ENCODE measurements at regions not wholly inside any gene's neighbourhood (a gene's known extent, or its start where the extent isn't known, plus 50 kb on each side); places are given as distances from the start of the nearest gene placed in this dataset.

DNA sequence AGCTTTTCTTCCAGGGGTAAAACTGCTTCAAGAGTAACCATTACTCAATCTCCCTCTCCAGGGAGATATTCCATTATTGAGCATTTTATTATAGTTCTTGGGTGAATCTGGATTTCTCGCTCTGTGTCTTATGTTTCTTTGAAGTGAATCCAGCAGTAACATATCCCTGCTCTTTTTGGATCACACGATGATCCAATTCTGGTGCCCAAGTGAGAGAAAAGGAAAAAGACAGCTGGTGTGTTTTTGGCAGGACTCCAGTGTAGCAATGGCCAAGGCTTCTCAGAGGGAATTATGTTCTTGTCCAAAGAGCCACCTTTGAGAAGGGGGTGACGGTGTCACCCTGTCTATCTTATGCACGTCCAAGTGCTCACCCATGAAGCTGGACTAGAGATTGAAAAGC, 140.3 kb upstream of the ERRFI1 start:
- Mint-ChIP-seq H3K9me3 (no peaks in the 10 kb centered on the region), H3K36me3 (ENCODE audit: insufficient read depth) (peaks cover 4% of the 10 kb centered on the region), H3K27me3 (no peaks in the 10 kb centered on the region), H3K4me1 (ENCODE audit: low read depth in 2 of 2) (peaks cover 31 to 34% of the 10 kb centered on the region in 2 donors), H3K4me3 (no peak overlapping the region), H3K27ac (peak overlapping the region in 1 of 2 donors; percentile 80)
- DNase-seq = no peak
- no peak for ATAC-seq (replicated peaks)

DNA sequence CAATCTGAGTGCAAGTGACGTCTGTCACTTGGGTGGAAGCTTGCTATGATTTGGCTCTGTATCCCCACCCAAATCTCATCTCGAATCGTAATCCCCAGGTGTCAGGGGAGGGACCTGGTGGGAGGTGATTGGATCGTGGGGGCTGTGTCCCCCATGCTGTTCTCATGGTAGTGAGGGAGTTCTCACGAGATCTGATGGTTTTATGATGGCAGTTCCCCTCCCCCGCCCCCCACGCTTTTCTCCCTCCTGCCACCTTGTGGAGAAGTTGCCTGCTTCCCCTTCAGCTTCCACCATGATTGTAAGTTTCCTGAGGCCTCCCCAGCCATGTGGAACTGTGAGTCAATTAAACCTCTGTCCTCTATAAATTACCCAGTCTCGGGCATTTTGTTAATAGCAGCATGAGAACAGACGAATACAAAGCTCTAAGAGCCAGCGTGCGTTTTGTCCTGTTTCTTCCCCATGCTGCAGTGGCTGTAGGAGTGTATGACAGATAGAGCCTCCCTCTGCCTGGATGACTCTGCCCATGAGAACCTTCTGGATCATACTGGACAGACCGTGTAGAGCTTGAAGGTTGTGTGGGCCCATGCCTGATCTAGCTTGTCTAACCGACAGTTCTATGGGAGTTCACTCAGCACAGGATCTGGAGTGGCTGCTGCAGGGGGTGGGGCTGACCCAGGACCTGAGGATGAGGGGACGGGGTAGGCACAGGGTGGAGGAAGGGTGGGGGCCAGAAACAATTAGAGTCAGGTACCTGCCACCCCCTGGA, 139.7 kb upstream of the ERRFI1 start:
- no peaks in the 10 kb centered on the region for H3K27me3 Mint-ChIP-seq
- no peaks in the 10 kb centered on the region for H3K36me3 Mint-ChIP-seq (ENCODE audit: insufficient read depth)
- H3K4me3 Mint-ChIP-seq = no peak overlapping the region
- H3K4me1 Mint-ChIP-seq (ENCODE audit: low read depth in 2 of 2) = peaks cover 31% of the 10 kb centered on the region in 2 donors
- H3K27ac Mint-ChIP-seq = peak overlapping the region in 1 of 2 donors; percentile 80
- H3K9me3 Mint-ChIP-seq = no peaks in the 10 kb centered on the region
- no peak for ATAC-seq (replicated peaks)
- DNase-seq = no peak

DNA sequence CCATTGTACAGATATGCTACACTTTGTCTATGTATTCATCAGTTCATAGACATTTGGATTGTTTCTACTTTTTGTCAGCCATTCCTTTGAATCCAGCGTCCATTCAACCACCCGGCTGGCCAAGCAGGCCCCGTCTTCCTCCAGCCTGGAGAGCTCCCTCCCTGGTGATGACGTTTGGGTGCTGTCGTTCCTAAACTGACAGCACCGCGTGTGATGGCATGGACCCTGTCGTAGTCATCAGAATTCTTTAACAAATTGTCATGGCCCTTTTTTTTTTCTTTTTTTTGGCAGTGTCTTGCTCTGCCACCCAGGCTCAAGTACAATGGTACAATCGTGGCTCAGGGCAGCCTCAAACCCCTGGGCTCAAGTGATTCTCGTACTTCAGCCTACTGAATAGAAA, 138.6 kb upstream of the ERRFI1 start:
- Mint-ChIP-seq H3K9me3 (no peaks in the 10 kb centered on the region), H3K27ac (no peak overlapping the region), H3K27me3 (no peaks in the 10 kb centered on the region), H3K4me1 (ENCODE audit: low read depth in 2 of 2) (peaks cover 22 to 25% of the 10 kb centered on the region in 2 donors), H3K36me3 (ENCODE audit: insufficient read depth) (no peaks in the 10 kb centered on the region), H3K4me3 (no peak overlapping the region)
- no peak for DNase-seq
- no peak for ATAC-seq (replicated peaks)

DNA sequence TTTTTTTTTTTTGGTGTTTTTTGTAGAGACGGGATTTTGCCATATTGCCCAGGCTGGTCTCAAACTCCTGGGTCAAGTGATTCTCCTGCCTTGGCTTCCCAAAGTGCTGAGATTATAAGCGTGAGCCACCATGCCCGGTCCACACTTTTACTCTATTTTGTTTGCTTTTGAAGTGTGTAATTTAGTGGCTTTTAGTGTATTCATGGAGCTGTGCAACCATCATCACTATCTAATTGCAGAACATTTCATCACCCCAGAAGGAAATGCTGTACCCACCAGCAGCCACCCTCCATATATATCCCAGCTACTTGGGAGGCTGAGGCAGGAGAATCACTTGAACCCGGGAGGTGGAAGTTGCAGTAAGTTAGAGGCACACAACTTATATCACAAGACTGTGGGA, 136.9 kb upstream of the ERRFI1 start:
- ATAC-seq (replicated peaks) (no peak), DNase-seq (no peak)
- no peaks in the 10 kb centered on the region for H3K36me3 Mint-ChIP-seq (ENCODE audit: insufficient read depth)
- peaks cover 13 to 20% of the 10 kb centered on the region in 2 donors for H3K4me1 Mint-ChIP-seq (ENCODE audit: low read depth in 2 of 2)
- H3K27ac Mint-ChIP-seq = no peak overlapping the region
- H3K4me3 Mint-ChIP-seq = no peak overlapping the region
- no peaks in the 10 kb centered on the region for H3K9me3 Mint-ChIP-seq
- peaks cover 0 to 2% of the 10 kb centered on the region in 2 donors for H3K27me3 Mint-ChIP-seq

DNA sequence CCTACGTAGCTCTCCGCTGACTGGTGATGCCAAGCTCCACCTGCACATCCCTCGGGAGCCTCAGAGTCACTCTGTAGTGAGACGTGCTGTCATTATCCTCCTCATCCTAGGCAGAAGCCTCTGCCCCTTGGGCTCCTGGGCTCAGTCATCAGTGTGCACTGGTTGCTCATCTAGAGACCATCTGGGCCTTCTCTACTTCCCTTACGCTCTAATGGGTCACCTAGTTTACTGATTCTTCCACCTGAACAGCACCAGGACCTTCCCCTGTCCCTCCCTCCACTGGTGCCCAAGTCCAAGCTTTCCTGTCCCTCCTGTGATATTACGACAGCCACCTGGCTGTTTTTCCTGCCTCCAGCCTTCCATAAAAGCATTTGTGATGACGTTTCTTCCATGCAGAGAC, 136.1 kb upstream of the ERRFI1 start:
- Mint-ChIP-seq H3K4me1 (ENCODE audit: low read depth in 2 of 2) (peaks cover 8 to 19% of the 10 kb centered on the region in 2 donors), H3K27me3 (peaks cover 0 to 10% of the 10 kb centered on the region in 2 donors), H3K36me3 (ENCODE audit: insufficient read depth) (no peaks in the 10 kb centered on the region), H3K4me3 (no peak overlapping the region), H3K9me3 (no peaks in the 10 kb centered on the region), H3K27ac (no peak overlapping the region)
- no peak for ATAC-seq (replicated peaks)
- no peak for DNase-seq

DNA sequence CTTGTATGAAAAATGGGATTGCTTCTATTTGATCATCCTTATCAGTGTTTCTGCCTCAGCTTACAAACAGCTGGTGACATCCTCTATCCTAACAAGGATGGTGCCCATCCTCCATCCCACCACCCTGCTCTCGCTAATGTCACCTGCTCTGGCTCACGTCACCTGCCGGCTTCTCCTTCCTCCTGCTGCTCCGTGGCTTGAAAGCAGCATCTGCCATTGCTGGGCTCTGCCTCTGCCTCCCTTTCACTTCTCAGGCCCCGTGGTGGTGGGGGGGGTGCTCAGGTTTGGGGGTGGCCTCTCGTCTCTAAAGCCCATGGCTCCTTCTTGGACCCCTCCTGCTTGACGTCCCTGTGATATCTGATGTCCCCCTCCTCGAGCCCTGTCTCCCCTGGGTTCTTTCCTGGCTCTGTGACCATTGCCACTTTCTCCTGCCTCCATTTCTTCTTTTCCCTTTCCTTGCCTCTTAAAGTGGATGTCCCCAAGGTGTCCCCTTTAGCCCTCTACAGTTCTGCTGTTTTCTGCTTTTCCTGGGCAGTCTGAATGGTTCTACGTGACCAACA, 135.5 kb upstream of the ERRFI1 start:
- H3K27ac Mint-ChIP-seq = no peak overlapping the region
- peaks cover 0 to 10% of the 10 kb centered on the region in 2 donors for H3K27me3 Mint-ChIP-seq
- H3K9me3 Mint-ChIP-seq = no peaks in the 10 kb centered on the region
- no peak overlapping the region for H3K4me3 Mint-ChIP-seq
- H3K36me3 Mint-ChIP-seq (ENCODE audit: insufficient read depth) = no peaks in the 10 kb centered on the region
- peaks cover 4 to 15% of the 10 kb centered on the region in 2 donors for H3K4me1 Mint-ChIP-seq (ENCODE audit: low read depth in 2 of 2)
- DNase-seq (no peak), ATAC-seq (replicated peaks) (no peak)

DNA sequence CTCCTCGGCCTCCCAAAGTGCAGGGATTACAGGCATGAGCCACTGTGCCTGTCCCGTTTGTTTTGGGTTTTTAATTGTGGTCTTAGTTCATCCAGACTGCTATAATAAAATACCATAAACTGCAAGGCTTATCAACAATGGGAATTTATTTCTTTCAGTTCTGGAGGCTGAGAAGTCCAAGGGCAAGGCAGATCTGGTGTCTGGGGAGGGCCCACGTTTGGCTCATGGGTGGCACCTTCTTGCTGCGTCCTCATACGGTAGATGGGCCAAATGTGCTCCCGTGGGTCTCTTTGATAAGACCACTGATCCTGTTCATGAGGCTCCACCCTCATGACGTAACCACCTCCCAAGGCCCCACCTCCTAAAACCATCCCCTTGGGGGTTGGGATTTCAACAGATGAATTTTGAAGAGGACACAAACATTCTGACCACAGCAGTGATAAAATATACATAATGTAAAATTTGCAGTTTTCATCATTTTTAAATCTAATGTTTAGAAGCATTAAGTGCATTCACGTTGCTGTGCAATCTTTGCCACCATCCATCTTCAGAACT, 133.4 kb upstream of the ERRFI1 start:
- Mint-ChIP-seq H3K4me3 (no peak overlapping the region), H3K27ac (no peak overlapping the region), H3K4me1 (ENCODE audit: low read depth in 2 of 2) (peaks cover 2 to 11% of the 10 kb centered on the region in 2 donors), H3K36me3 (ENCODE audit: insufficient read depth) (peaks cover 3% of the 10 kb centered on the region), H3K9me3 (no peaks in the 10 kb centered on the region), H3K27me3 (peaks cover 0 to 10% of the 10 kb centered on the region in 2 donors)
- DNase-seq = no peak
- ATAC-seq (replicated peaks) = no peak

DNA sequence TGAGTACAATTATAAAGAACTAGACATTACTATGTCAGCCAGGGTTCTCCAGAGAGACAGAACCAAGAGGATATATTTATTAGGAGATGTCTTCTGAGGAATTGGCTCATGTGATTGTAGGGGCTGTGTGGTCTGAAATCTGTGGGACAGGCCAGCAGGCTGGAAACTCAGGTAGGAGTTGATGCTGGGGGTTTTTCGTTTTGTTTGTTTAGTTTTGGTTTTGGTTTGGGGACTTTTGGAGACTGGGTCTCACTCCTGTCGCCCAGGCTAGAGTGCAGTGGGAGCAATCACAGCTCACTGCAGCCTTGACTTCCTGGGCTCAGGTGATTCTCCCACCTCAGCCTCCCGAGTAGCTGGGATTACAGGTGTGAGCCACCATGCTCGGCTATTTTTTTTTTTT, 132.9 kb upstream of the ERRFI1 start:
- Mint-ChIP-seq H3K27me3 (peaks cover 0 to 10% of the 10 kb centered on the region in 2 donors), H3K27ac (no peak overlapping the region), H3K9me3 (no peaks in the 10 kb centered on the region), H3K4me3 (no peak overlapping the region), H3K4me1 (ENCODE audit: low read depth in 2 of 2) (peaks cover 2 to 11% of the 10 kb centered on the region in 2 donors), H3K36me3 (ENCODE audit: insufficient read depth) (peaks cover 3% of the 10 kb centered on the region)
- ATAC-seq (replicated peaks) (peak; percentile 35), DNase-seq (no peak)

DNA sequence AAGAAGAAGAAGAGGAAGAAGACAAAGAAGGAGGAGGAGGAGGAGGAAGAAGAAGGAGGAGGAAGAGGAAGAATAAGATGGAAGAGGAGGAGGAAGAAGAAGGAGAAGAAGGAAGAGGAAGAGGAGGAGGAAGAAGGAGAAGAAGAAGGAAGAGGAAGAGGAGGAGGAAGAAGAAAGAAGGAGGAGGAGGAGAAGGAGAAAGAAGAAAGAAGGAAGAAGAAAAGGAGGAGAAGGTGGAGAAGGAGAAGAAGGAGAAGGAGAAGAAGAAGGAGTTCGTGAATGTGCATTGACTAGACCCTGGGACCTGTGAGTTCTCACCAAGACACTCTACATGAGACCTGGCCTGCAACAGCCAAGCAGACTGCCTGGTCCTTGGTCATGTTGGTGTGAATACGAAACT, 131.7 kb upstream of the ERRFI1 start:
- peaks cover 0 to 10% of the 10 kb centered on the region in 2 donors for H3K27me3 Mint-ChIP-seq
- H3K27ac Mint-ChIP-seq = no peak overlapping the region
- ATAC-seq (replicated peaks) = no peak

DNA sequence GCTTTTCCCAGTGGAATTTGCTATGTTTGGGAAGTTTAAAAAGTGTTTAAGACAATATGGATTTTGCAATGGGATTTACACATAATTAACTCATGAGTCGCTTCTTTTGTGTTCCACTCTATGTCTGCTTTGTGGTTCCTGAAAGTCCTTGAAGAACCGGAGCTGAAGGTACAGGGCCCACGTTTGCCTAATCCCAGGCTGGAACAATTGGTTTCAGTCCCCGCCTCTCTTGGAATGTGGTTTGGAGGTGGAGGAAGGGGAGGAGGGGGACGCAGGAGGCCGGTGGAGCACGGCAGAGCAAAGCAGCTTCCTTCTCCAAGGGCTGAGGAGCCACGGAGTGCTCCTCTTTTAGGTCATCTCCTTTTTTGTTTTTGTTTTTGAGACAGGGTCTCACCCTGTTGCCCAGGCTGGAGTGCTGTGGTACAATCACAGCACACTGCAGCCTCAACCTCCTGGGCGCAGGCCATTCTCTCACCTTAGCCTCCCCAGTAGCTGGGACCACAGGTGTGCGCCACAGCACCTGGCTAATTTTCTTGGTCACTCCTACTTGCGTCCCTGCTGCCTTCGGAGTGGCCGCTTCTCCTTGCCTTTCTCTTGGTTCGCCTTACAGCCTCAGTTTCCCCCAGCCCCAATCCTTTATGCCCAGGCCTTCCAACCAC, 129.5 kb upstream of the ERRFI1 start:
- Mint-ChIP-seq H3K4me1 (ENCODE audit: low read depth in 2 of 2) (peaks cover 30 to 32% of the 10 kb centered on the region in 2 donors), H3K27ac (peak overlapping the region in 1 of 2 donors; percentile 49), H3K27me3 (peaks cover 0 to 10% of the 10 kb centered on the region in 2 donors), H3K9me3 (peaks cover 0 to 2% of the 10 kb centered on the region in 2 donors), H3K36me3 (ENCODE audit: insufficient read depth) (peaks cover 17% of the 10 kb centered on the region), H3K4me3 (no peak overlapping the region)
- DNase-seq (no peak), ATAC-seq (replicated peaks) (no peak)

More for the DNA sequence above, 131.7 kb upstream of the ERRFI1 start:
- no peak for DNase-seq
- Mint-ChIP-seq H3K4me1 (ENCODE audit: low read depth in 2 of 2) (peaks cover 12 to 22% of the 10 kb centered on the region in 2 donors), H3K4me3 (no peak overlapping the region), H3K36me3 (ENCODE audit: insufficient read depth) (peaks cover 11% of the 10 kb centered on the region), H3K9me3 (peaks cover 0 to under 1% of the 10 kb centered on the region in 2 donors)

DNA sequence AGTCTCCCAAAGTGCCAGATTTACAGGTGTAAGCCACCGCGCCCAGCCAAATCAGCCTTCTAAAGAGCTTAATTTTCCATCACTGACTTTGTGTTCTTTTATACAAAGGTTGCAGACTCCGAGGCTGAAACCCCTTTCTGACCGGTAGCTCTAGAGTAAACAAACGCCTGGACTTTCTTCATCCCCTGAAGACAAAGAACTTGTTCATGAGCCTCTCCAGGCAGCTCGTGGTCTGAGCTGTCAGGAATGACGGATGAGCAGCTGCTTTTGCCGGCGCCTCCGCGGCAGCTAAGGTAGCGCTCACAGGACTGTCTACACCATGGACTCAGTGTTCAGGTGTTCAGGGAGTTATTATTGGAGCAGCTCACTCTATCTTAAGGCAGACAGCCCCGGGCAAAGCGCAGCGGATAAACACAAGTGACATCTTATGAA, 128.5 kb upstream of the ERRFI1 start:
- peaks cover 17% of the 10 kb centered on the region for H3K36me3 Mint-ChIP-seq (ENCODE audit: insufficient read depth)
- H3K27me3 Mint-ChIP-seq = peaks cover 0 to 10% of the 10 kb centered on the region in 2 donors
- DNase-seq (no peak), ATAC-seq (replicated peaks) (no peak)
- peak overlapping the region; percentile 13 to 27 for H3K4me3 Mint-ChIP-seq
- H3K9me3 Mint-ChIP-seq = peaks cover 0 to 2% of the 10 kb centered on the region in 2 donors
- H3K4me1 Mint-ChIP-seq (ENCODE audit: low read depth in 2 of 2) = peaks cover 31 to 35% of the 10 kb centered on the region in 2 donors
- H3K27ac Mint-ChIP-seq = peak overlapping the region in 1 of 2 donors; percentile 26

DNA sequence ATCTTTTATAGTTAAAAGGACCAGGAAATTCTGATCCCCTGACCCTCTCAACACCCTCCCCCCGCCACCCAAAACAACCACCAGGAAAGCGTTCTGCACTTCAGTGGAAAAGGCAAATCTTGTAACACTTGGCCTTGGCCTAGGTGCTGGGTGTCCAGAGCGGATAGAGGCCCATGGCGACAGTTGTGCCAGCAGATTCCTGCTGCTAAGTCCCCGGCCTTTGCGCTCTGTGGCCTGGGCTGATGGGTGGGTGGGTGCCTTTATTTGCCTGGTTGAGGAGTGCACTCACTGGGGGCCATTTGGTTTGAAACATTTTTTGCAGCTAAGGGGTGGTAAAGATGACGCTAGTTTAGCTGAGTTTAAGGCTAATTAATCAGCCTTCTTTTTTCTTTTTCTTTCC, 127.9 kb upstream of the ERRFI1 start:
- DNase-seq (no peak), ATAC-seq (replicated peaks) (no peak)
- peak overlapping the region; percentile 26 to 100 for H3K27ac Mint-ChIP-seq
- H3K9me3 Mint-ChIP-seq = peaks cover 0 to 2% of the 10 kb centered on the region in 2 donors
- peaks cover 0 to 10% of the 10 kb centered on the region in 2 donors for H3K27me3 Mint-ChIP-seq
- H3K36me3 Mint-ChIP-seq (ENCODE audit: insufficient read depth) = peaks cover 17% of the 10 kb centered on the region
- H3K4me1 Mint-ChIP-seq (ENCODE audit: low read depth in 2 of 2) = peaks cover 31 to 32% of the 10 kb centered on the region in 2 donors
- H3K4me3 Mint-ChIP-seq = peak overlapping the region in 1 of 2 donors; percentile 82

All from effector memory CD8-positive, alpha-beta T cell (primary cell).